ENCODE measurements at regions not wholly inside any gene's neighbourhood (a gene's known extent, or its start where the extent isn't known, plus 50 kb on each side); places are given as distances from the start of the nearest gene placed in this dataset.

- Mint-ChIP-seq H3K9me3 (peaks cover 0 to 5% of the 10 kb centered on the region in 2 donors), H3K27ac (no peak overlapping the region), H3K36me3 (no peaks in the 10 kb centered on the region), H3K27me3 (ENCODE audit: low read depth in 2 of 2) (no peaks in the 10 kb centered on the region), H3K4me3 (no peak overlapping the region), H3K4me1 (no peaks in the 10 kb centered on the region)
- no peaks in the 10 kb centered on the region for H3K9me3 ChIP-seq (ENCODE audit: control insufficient read depth, insufficient read depth, low read length)
- no peak for ATAC-seq
- TF ChIP-seq CTCF (IDR thresholded peaks at IDR 0.05): no peak
- no peak overlapping the region for H3K4me3 ChIP-seq (ENCODE audit: low read length)
- no CpG with 5 or more reads among the region's 2 CpGs for WGBS (ENCODE audit: insufficient coverage)
- no peaks in the 10 kb centered on the region for H3K36me3 ChIP-seq (ENCODE audit: control insufficient read depth, insufficient read depth, low read length)
- DNase-seq: no peak
- H3K4me1 ChIP-seq (ENCODE audit: control insufficient read depth, insufficient read depth, low read length): no peaks in the 10 kb centered on the region
- H3K27me3 ChIP-seq (ENCODE audit: control insufficient read depth, insufficient read depth, low read length): no peaks in the 10 kb centered on the region
- no peak overlapping the region for H3K27ac ChIP-seq (ENCODE audit: low read length)
- intact Hi-C loops (cut with micrococcal nuclease): no loop called here
These were observed 53.9 kb upstream of the RORB start for GRCh38 chr9:74443036-74443750.

- H3K36me3 Mint-ChIP-seq: no peaks in the 10 kb centered on the region
- Histone ChIP-seq H3K27ac (ENCODE audit: low read length) (no peak overlapping the region), H3K9me3 (ENCODE audit: control insufficient read depth, insufficient read depth, low read length) (no peaks in the 10 kb centered on the region), H3K4me1 (ENCODE audit: control insufficient read depth, insufficient read depth, low read length) (no peaks in the 10 kb centered on the region), H3K36me3 (ENCODE audit: control insufficient read depth, insufficient read depth, low read length) (no peaks in the 10 kb centered on the region), H3K27me3 (ENCODE audit: control insufficient read depth, insufficient read depth, low read length) (no peaks in the 10 kb centered on the region), H3K4me3 (ENCODE audit: low read length) (no peak overlapping the region)
- 94% methylated on average over 6 of the region's 6 CpGs for WGBS (ENCODE audit: insufficient coverage)
- no peaks in the 10 kb centered on the region for H3K4me1 Mint-ChIP-seq
- no peak for TF ChIP-seq CTCF (IDR thresholded peaks at IDR 0.05)
- peaks cover 0 to 5% of the 10 kb centered on the region in 2 donors for H3K9me3 Mint-ChIP-seq
- no peaks in the 10 kb centered on the region for H3K27me3 Mint-ChIP-seq (ENCODE audit: low read depth in 2 of 2)
- H3K4me3 Mint-ChIP-seq: no peak overlapping the region
- ATAC-seq (no peak), DNase-seq (no peak)
- intact Hi-C loops (cut with micrococcal nuclease): no loop called here
- no peak overlapping the region for H3K27ac Mint-ChIP-seq
These were observed 52.8 kb upstream of the RORB start for GRCh38 chr9:74444369-74444768.

Measured in natural killer cell (primary cell).